ENCODE measurements at regions not wholly inside any gene's neighbourhood (a gene's known extent, or its start where the extent isn't known, plus 50 kb on each side); places are given as distances from the start of the nearest gene placed in this dataset.

DNA sequence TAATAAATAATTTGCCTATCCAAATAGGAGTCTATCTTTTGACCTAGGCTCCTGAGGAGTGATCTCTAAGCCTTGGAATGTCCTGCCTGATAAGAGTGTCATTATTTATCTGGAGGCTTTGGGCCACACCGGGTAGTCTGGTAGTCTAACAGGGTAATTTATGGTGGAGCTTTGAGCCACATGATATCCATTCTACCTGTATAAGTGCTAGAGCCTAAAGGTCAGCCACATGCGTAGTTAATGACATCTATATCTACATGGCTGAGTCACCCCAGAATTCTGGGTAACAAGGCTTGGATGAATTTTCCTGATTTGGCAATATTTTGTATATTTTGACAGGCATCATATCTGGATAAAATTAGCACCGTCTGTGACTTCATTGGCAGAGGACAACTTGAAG is 681.4 kb downstream of the MCTP2 start:
- Histone ChIP-seq H3K36me3 (no peaks in the 10 kb centered on the region), H3K27me3 (no peaks in the 10 kb centered on the region), H4K20me1 (no peaks in the 10 kb centered on the region), H3K9ac (no peak overlapping the region), H3K4me2 (no peak overlapping the region), H3K9me3 (peaks cover 13% of the 10 kb centered on the region; the same call in 1 of the 2 replicates), H3K4me1 (no peaks in the 10 kb centered on the region), H3K27ac (no peak overlapping the region), H3K4me3 (no peak overlapping the region)
- no peak for TF ChIP-seq Cebpa-rat (IDR thresholded peaks at IDR 0.05)

GRCh38 chr15:94917068-94917467 is 685.7 kb downstream of the MCTP2 start:
- no peak overlapping the region for H3K9ac ChIP-seq
- H3K4me2 ChIP-seq = no peak overlapping the region
- TF ChIP-seq Cebpa-rat (IDR thresholded peaks at IDR 0.05) = no peak
- H3K4me3 ChIP-seq = no peak overlapping the region
- no peak overlapping the region for H3K27ac ChIP-seq
- no peaks in the 10 kb centered on the region for H3K9me3 ChIP-seq
- H3K27me3 ChIP-seq = no peaks in the 10 kb centered on the region
- no peaks in the 10 kb centered on the region for H4K20me1 ChIP-seq
- H3K4me1 ChIP-seq = no peaks in the 10 kb centered on the region
- H3K36me3 ChIP-seq = no peaks in the 10 kb centered on the region

- Histone ChIP-seq H3K27me3 (no peaks in the 10 kb centered on the region), H4K20me1 (no peaks in the 10 kb centered on the region), H3K4me2 (no peak overlapping the region), H3K36me3 (no peaks in the 10 kb centered on the region), H3K4me1 (no peaks in the 10 kb centered on the region), H3K27ac (no peak overlapping the region), H3K4me3 (no peak overlapping the region), H3K9me3 (no peaks in the 10 kb centered on the region), H3K9ac (no peak overlapping the region)
- no peak for TF ChIP-seq Cebpa-rat (IDR thresholded peaks at IDR 0.05)
Measured at GRCh38 chr15:94921936-94922335, 690.6 kb downstream of the MCTP2 start.

- TF ChIP-seq Cebpa-rat (IDR thresholded peaks at IDR 0.05) = no peak
Measured at GRCh38 chr15:94924057-94924456, 692.7 kb downstream of the MCTP2 start.

DNA sequence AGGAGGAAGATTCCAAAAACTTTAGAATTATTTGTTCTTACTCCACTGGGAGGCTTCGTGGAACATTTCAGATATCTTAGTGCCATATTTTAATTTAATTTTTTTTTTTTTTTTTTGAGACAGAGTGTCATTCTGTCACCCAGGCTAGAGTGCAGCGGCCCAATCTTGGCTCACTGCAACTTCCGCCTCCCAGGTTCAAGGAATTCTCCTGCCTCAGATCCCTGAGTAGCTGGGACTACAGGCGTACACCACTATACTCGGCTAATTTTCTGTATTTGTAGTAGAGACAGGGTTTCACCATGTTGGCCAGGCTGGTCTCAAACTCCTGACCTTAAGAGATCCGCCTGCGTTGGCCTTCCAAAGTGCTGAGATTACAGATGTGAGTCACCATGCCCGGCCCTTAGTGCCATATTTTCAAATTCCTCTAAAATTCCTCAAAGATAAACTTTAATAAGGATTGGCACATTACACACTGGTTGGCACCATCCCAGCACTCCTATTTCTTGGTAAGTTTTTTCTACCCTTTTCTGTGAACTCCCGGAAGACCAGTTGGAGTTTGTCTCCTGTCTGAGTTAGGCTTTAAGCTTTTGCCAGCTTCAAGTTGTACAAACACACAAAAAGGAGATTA is 693.7 kb downstream of the MCTP2 start:
- Histone ChIP-seq H3K4me3 (no peak overlapping the region), H3K9me3 (no peaks in the 10 kb centered on the region), H3K36me3 (no peaks in the 10 kb centered on the region), H3K4me2 (no peak overlapping the region), H3K4me1 (no peaks in the 10 kb centered on the region), H4K20me1 (no peaks in the 10 kb centered on the region), H3K27ac (no peak overlapping the region), H3K27me3 (no peaks in the 10 kb centered on the region), H3K9ac (no peak overlapping the region)
- TF ChIP-seq Cebpa-rat (IDR thresholded peaks at IDR 0.05) = no peak

More at GRCh38 chr15:94924057-94924456, 692.7 kb downstream of the MCTP2 start:
- Histone ChIP-seq H3K9me3 (no peaks in the 10 kb centered on the region), H3K27ac (no peak overlapping the region), H3K4me1 (no peaks in the 10 kb centered on the region), H3K36me3 (no peaks in the 10 kb centered on the region), H3K27me3 (no peaks in the 10 kb centered on the region), H4K20me1 (no peaks in the 10 kb centered on the region), H3K4me3 (no peak overlapping the region), H3K4me2 (no peak overlapping the region), H3K9ac (no peak overlapping the region)

DNA sequence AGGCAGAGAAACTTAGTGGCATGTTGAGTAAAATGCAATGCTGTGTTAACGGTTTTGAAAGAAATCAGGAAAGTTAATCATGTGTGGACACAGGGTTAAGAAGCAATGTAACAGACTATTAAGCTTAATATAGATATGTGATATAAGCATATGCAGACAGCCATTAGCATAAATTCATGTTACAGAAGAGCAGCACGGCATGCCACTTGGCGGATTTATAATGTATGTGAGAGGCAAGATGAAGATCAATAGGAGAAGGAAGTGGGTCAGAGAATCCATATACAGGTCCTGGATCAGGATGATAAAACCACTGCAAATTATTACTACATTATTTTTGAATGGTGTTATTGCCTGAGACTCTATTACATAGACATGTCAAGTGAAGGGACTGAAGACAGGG is 694.3 kb downstream of the MCTP2 start:
- Histone ChIP-seq H3K36me3 (no peaks in the 10 kb centered on the region), H3K27ac (no peak overlapping the region), H3K4me1 (no peaks in the 10 kb centered on the region), H3K4me2 (no peak overlapping the region), H3K9ac (no peak overlapping the region), H3K4me3 (no peak overlapping the region), H3K9me3 (no peaks in the 10 kb centered on the region), H4K20me1 (no peaks in the 10 kb centered on the region), H3K27me3 (no peaks in the 10 kb centered on the region)
- TF ChIP-seq Cebpa-rat (IDR thresholded peaks at IDR 0.05) = no peak

DNA sequence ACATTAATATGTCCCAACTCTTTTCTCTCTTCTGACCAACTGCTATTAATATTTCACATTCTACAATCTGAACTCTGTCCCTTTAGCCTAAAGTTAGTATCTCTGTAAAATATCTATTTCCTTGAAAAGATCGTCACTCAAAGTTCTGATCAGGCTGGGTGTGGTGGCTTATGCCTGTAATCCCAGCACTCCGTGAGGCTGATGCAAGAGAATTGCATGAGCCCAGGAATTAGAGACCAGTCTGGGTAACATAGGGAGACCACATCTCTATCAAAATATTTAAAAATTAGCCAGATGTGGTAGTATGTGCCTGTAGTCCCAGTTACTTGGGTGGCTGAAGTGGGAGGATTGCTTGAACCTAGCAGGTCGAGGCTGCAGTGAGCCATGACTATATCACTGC is 695.6 kb downstream of the MCTP2 start:
- no peak for TF ChIP-seq Cebpa-rat (IDR thresholded peaks at IDR 0.05)
- Histone ChIP-seq H3K9ac (no peak overlapping the region), H3K4me1 (no peaks in the 10 kb centered on the region), H3K4me3 (no peak overlapping the region), H3K4me2 (no peak overlapping the region), H3K27ac (no peak overlapping the region), H3K36me3 (no peaks in the 10 kb centered on the region), H3K27me3 (no peaks in the 10 kb centered on the region), H4K20me1 (no peaks in the 10 kb centered on the region), H3K9me3 (no peaks in the 10 kb centered on the region)

GRCh38 chr15:94929282-94929681 is 697.9 kb downstream of the MCTP2 start:
- no peaks in the 10 kb centered on the region for H3K4me1 ChIP-seq
- no peak overlapping the region for H3K4me2 ChIP-seq
- peaks cover 10% of the 10 kb centered on the region for H3K9me3 ChIP-seq
- H3K27ac ChIP-seq = no peak overlapping the region
- no peak overlapping the region for H3K9ac ChIP-seq
- no peaks in the 10 kb centered on the region for H4K20me1 ChIP-seq
- no peaks in the 10 kb centered on the region for H3K27me3 ChIP-seq
- no peak for TF ChIP-seq Cebpa-rat (IDR thresholded peaks at IDR 0.05)
- no peak overlapping the region for H3K4me3 ChIP-seq
- H3K36me3 ChIP-seq = no peaks in the 10 kb centered on the region

GRCh38 chr15:94930441-94930840 is 699.1 kb downstream of the MCTP2 start:
- Histone ChIP-seq H3K27me3 (no peaks in the 10 kb centered on the region), H4K20me1 (no peaks in the 10 kb centered on the region), H3K4me3 (no peak overlapping the region), H3K9me3 (peaks cover 19% of the 10 kb centered on the region), H3K9ac (no peak overlapping the region), H3K36me3 (no peaks in the 10 kb centered on the region), H3K4me2 (no peak overlapping the region), H3K27ac (no peak overlapping the region), H3K4me1 (no peaks in the 10 kb centered on the region)
- no peak for TF ChIP-seq Cebpa-rat (IDR thresholded peaks at IDR 0.05)

DNA sequence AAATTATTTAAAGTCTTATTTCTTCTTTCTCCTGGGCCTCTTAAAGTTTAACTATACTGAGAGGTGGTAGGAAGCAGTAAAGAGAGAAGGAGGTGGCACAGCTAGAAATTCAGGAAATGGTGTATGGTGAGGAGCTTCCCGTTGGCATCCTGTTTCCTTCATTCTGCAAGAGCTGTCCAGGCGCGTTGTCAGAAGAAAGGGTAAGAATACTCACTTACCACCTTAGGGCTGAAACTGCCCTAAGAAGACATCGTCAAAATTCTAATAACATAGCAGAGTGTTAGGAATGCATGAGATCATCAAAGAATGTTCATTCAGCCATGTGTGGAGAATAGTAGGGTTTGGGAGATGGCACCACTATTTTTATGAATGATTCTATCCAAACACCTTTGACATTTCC is 699.6 kb downstream of the MCTP2 start:
- no peak overlapping the region for H3K4me3 ChIP-seq
- H3K27me3 ChIP-seq = no peaks in the 10 kb centered on the region
- H3K36me3 ChIP-seq = no peaks in the 10 kb centered on the region
- H4K20me1 ChIP-seq = no peaks in the 10 kb centered on the region
- no peaks in the 10 kb centered on the region for H3K4me1 ChIP-seq
- no peak overlapping the region for H3K27ac ChIP-seq
- TF ChIP-seq Cebpa-rat (IDR thresholded peaks at IDR 0.05) = no peak
- H3K4me2 ChIP-seq = no peak overlapping the region
- H3K9ac ChIP-seq = no peak overlapping the region
- peaks cover 19% of the 10 kb centered on the region for H3K9me3 ChIP-seq

DNA sequence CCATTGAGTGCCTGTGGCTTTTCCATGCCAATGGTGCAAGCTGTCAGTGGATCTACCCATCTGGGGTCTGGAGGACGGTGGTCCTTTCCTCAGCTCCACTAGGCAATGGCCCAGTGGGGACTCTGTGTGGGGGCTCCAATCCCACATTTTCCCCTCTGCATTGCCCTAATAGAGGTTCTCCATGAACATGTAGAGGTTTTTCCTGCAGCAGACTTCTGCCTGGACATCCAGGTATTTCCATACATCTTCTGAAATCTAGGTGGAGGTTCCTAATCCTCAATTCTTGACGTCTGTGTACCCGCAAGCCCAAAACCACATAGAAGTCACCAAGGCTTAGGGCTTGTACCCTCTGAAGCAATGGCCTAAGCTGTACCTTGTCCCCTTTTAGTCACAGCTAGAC is 703.1 kb downstream of the MCTP2 start:
- H3K4me1 ChIP-seq = no peaks in the 10 kb centered on the region
- no peaks in the 10 kb centered on the region for H3K27me3 ChIP-seq
- no peak overlapping the region for H3K27ac ChIP-seq
- no peaks in the 10 kb centered on the region for H3K36me3 ChIP-seq
- H3K9me3 ChIP-seq = peaks cover 19% of the 10 kb centered on the region
- no peak overlapping the region for H3K4me3 ChIP-seq
- H4K20me1 ChIP-seq = no peaks in the 10 kb centered on the region
- TF ChIP-seq Cebpa-rat (IDR thresholded peaks at IDR 0.05) = no peak
- H3K9ac ChIP-seq = no peak overlapping the region
- no peak overlapping the region for H3K4me2 ChIP-seq

Data from BLaER1 (cell line).